AG04449 (cell line): ENCODE measurements at regions not wholly inside any gene's neighbourhood (a gene's known extent, or its start where the extent isn't known, plus 50 kb on each side); places are given as distances from the start of the nearest gene placed in this dataset.

ENCODE experiments used
- CTCF ChIA-PET: fragments of 350-600 bp; formaldehyde crosslinking; extraction: SDS; loops from one replicate; lab custom pipeline; 2021; ENCODE audit warnings: antibody characterized with exemption; lab: Yijun Ruan, JAX
- POLR2A ChIA-PET: fragments of 400-600, 350-600 bp; formaldehyde crosslinking; extraction: SDS; loops from one replicate; lab custom pipeline; 2020; ENCODE audit warnings: antibody characterized with exemption, inconsistent platforms; lab: Yijun Ruan, JAX
- DNase-seq: peaks from one replicate; pipeline ENCODE4 v3.0.0-alpha.2; 2010; ENCODE audit warnings: low read depth, low spot score
- H3K4me3 ChIP-seq: 2 replicates; pipeline ENCODE4 v1.5.1; 2011; ENCODE audit warnings: low read depth, mild to moderate bottlenecking, control low read depth, low read length
- CTCF ChIP-seq: IDR thresholded peaks from one replicate; pipeline ENCODE4 v1.5.1; 2011; ENCODE audit warnings: mild to moderate bottlenecking, moderate library complexity, low read length, control low read depth, inconsistent platforms; ENCODE audit not compliant: insufficient read depth; ENCODE audit errors: missing control alignments

DNA sequence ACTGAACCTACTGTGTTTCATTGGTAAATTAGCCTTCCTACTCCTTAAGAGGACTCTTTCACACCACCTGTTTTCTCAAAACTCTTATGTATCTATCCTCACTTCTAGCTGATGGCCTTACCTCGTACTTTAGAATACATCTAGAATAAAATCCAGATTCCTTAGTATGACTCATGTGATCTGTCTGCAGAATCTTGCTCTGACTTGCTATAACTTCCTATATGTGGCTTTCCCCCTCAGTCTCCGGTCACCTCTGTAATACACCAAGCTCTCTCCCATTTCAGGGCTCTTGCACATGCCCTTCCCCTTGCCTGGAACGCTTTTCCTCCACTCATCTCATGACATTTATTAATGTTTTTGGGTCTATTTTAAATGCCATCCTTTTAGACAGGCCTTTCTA, 95.6 kb upstream of the LHCGR start:
- no peak for TF ChIP-seq CTCF
- no peak for DNase-seq
- POLR2A ChIA-PET = no interaction called here
- no peak overlapping the region for H3K4me3 ChIP-seq
- CTCF ChIA-PET = no interaction called here

DNA sequence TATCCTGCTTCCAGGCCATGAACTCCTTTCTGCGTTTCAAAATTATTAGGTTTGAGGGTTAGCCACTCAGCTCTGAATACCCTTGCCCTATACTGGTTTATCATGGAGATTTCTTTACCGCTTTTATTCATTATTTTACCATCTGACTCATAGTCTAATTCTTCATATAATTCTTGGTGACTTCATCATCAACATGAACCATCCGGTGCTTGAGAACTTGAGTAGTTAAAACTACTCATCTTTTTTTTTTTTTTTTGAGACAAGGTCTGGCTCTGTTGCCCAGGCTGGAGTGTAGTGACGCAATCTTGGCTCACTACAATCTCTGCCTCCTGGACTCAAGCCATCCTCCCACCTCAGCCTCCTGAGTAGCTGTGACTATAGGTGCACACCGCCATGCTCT, 94.2 kb upstream of the LHCGR start:
- ChIA-PET POLR2A (no interaction called here), CTCF (no interaction called here)
- DNase-seq = no peak
- no peak overlapping the region for H3K4me3 ChIP-seq
- TF ChIP-seq CTCF = no peak

- no peak for DNase-seq
- POLR2A ChIA-PET = no interaction called here
- H3K4me3 ChIP-seq = no peak overlapping the region
- CTCF ChIA-PET = no interaction called here
- no peak for TF ChIP-seq CTCF
These were observed 90.2 kb upstream of the LHCGR start for GRCh38 chr2:48845684-48846083.

DNA sequence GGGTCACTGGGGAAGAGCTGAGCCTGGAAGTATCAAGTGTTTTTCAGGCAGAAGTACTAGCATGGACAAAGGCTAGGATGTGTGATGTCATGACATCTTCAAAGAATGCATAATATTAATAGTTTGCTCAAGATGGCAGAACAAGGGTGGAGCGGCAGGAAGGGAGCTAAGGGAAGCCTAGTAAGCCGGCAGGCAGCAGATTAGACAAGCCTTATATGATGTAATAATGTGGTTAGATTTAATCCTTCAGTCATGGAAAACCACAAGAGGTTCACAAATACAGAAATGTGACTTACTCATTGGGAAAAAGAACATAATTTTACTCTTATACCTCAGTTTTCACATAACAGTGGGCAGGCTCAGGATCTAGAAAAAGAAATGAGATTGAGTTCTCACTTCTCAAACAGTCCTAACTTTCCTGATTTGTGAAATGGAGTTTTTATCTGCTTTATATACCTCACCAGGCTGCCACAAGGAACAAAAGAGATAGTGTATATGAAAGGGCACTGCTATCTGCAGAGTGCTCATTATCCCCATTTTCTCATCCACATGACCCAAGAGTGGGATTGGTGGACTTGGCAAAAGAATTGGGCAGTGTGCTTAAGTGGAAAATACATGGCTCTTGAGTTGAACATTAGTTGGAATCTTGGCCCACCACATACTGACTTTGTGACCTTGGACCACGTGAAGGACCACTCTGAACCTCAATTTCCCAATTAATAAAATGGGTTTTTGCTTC, 89.1 kb upstream of the LHCGR start:
- no peak for TF ChIP-seq CTCF
- CTCF ChIA-PET = no interaction called here
- POLR2A ChIA-PET = no interaction called here
- H3K4me3 ChIP-seq = no peak overlapping the region
- no peak for DNase-seq

DNA sequence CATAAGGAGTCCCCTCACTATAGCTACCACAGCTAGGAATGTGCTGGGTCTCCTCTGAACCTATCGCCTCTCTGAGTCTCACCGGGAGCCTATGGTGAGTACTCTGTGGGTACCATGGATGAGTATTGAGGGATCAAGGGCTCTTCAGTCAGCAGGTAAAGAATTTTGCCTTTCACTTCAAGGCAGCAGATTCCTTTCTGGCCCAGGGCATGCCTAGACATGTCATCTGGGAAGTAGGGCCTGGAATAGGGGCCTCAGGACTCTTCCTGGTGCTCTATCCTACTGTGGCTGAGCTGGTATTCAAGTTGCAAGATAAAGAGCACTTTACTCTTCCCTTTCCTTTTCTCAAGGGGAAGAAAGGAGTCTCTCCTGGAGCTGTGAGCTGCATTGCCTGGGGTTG, 85.6 kb upstream of the LHCGR start:
- POLR2A ChIA-PET = no interaction called here
- CTCF ChIA-PET = no interaction called here
- no peak overlapping the region for H3K4me3 ChIP-seq
- TF ChIP-seq CTCF = no peak
- no peak for DNase-seq

GRCh38 chr2:48838029-48838428, 82.5 kb upstream of the LHCGR start:
- DNase-seq = no peak
- ChIA-PET POLR2A (no interaction called here), CTCF (no interaction called here)
- no peak for TF ChIP-seq CTCF
- no peak overlapping the region for H3K4me3 ChIP-seq
